ENCODE measurements at regions not wholly inside any gene's neighbourhood (a gene's known extent, or its start where the extent isn't known, plus 50 kb on each side); places are given as distances from the start of the nearest gene placed in this dataset.

DNA sequence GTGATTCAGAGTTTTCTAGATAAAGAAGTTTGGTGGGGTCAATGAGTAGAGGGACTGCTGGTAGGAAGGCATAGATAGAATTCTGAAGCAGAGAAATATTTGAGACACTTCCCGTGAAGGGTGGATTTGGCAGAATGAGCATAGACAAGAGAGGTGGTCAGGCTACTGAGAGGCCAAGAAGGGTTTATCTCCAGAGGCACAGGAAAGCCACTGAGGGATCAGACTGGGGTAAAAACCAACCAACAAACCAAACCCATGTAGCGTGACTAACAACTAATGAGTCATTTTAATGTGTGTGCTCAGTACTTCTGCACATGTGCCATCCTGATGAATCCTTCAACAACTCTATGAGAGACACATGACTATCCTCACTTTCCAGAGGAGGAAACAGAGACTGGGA, 60.0 kb upstream of the SERP2 start:
- TF ChIP-seq GATA2 (IDR thresholded peaks at IDR 0.05; ENCODE audit: low read depth, low read length) = no peak
- TF ChIP-seq GATA3 (IDR thresholded peaks at IDR 0.05; ENCODE audit: low read depth, low read length) = no peak
